Gastrocnemius medialis (tissue), 4 donors: ENCODE measurements at regions not wholly inside any gene's neighbourhood (a gene's known extent, or its start where the extent isn't known, plus 50 kb on each side); places are given as distances from the start of the nearest gene placed in this dataset.

ENCODE experiments used
- ATAC-seq, 2 donors: fragments of 150-250 bp; one replicate each; pipeline ENCODE4 v1.9.1; 2016
- DNase-seq, 2 donors: peaks; one replicate each; pipeline ENCODE4 v3.0.0-alpha.2; 2019
- H3K27ac ChIP-seq, 4 donors: fragments of 200-600 bp; sonication (generic); 1 replicate in 1 of 4; 2 replicates in 3 of 4; pipeline ENCODE4 v1.5.1; 2016 to 2018; ENCODE audit warnings: mild to moderate bottlenecking in 2 of 4, moderate library complexity in 1 of 4
- H3K27me3 ChIP-seq, 3 donors: fragments of 200-600 bp; sonication (generic) in 2 of 3; 1 replicate in 1 of 3; 2 replicates in 2 of 3; pipeline versions ENCODE4 v1.5.1 to v1.6.0; 2016 to 2019; ENCODE audit warnings: mild to moderate bottlenecking in 1 of 3, moderate library complexity in 1 of 3
- H3K36me3 ChIP-seq, 2 donors: fragments of 200-600 bp; sonication (generic) in 1 of 2; one replicate each; pipeline ENCODE4 v1.5.1; 2017 to 2018
- H3K4me1 ChIP-seq, 2 donors: fragments of 200-600 bp; sonication (generic) in 1 of 2; one replicate each; pipeline ENCODE4 v1.5.1; 2016 to 2017; ENCODE audit warnings: mild to moderate bottlenecking in 2 of 2
- H3K4me3 ChIP-seq, 4 donors: fragments of 200-600 bp; sonication (generic) in 3 of 4; 1 replicate in 1 of 4; 2 replicates in 3 of 4; pipeline ENCODE4 v1.5.1; 2016 to 2019; ENCODE audit warnings: mild to moderate bottlenecking in 2 of 4
- H3K9me3 ChIP-seq, 3 donors: fragments of 200-600 bp; sonication (generic) in 2 of 3; 1 replicate in 1 of 3; 2 replicates in 2 of 3; pipeline ENCODE4 v1.5.1; 2016 to 2019
- CTCF ChIP-seq, 5 experiments: fragments of 450-650 bp in 3 of 5; fragments of 200-600 bp in 2 of 5; sonication (generic) in 2 of 5; IDR thresholded peaks in 4 of 5; conservative IDR thresholded peaks in 1 of 5; 1 replicate in 4 of 5; 2 replicates in 1 of 5; pipeline ENCODE4 v1.5.1; 2016 to 2019; ENCODE audit warnings: antibody characterized with exemption in 5 of 5, mild to moderate bottlenecking in 3 of 5, moderate library complexity in 3 of 5
- POLR2A ChIP-seq, 2 donors: fragments of 450-650 bp; IDR thresholded peaks; one replicate each; pipeline ENCODE4 v1.6.1; 2017; ENCODE audit warnings: antibody characterized with exemption in 2 of 2, mild to moderate bottlenecking in 2 of 2, moderate library complexity in 2 of 2
- in situ Hi-C, 4 donors: fragments of 200-750 bp; cut with MboI; loops; one replicate each; pipeline versions ENCODE4 v1.15.0 to v1.8.0; 2017; ENCODE audit warnings: low sequenced_read_pairs in 4 of 4
- intact Hi-C: fragments of 100-400 bp; cut with DNase I; formaldehyde crosslinking; loops from one replicate; pipeline ENCODE4 v1.15.1; 2023; ENCODE audit warnings: low total_unique reads

DNA sequence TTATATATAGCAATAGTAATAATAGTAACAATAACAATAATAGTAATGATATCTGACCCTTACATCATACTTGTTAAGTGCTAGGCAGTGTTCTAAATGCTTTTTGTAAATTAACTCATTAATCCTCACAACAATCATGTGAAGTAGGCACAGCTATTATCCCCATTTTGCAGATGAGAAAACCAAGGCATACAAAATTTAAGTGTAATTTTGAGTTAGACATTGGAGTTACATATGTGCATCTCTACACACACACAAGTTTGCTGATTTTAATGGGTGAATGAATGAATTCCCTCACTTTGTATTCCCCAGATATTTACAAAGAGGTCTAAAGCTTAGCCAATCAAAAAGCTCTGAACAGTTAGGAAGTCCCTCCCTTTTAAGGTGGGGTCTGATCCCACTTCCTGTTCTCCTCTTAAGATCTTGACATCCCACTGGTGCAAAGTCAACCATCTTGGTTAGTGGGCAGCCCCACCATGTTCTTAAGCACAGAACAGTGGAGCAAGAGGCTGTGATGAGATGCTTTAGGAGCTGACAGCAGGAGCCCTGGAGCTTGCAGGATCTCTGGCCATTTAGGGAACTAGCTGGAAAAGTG is 85.3 kb upstream of the FOXP4 start:
- TF ChIP-seq POLR2A (IDR thresholded peaks at IDR 0.05) (no peak), CTCF (IDR thresholded peaks at IDR 0.05 in 4 of 5, conservative IDR thresholded peaks at IDR 0.05 in 1 of 5) (no peak)
- ATAC-seq (no peak), DNase-seq (no peak)
- no peaks in the 10 kb centered on the region for H3K4me1 ChIP-seq
- intact Hi-C loops: no loop called here
- H3K36me3 ChIP-seq: no peaks in the 10 kb centered on the region
- in situ Hi-C loops: loop anchor here in 3 of 4 donors (5.0 to 10.0 kb wide), 2 partner anchors 131 to 134 kb away; no protein-coding TSS in a partner anchor
- H3K4me3 ChIP-seq: no peak overlapping the region
- H3K27me3 ChIP-seq: no peaks in the 10 kb centered on the region
- H3K27ac ChIP-seq: no peak overlapping the region
- no peaks in the 10 kb centered on the region for H3K9me3 ChIP-seq

GRCh38 chr6:41462033-41462432 is 84.1 kb upstream of the FOXP4 start:
- intact Hi-C loops: no loop called here
- no peak for DNase-seq

GRCh38 chr6:41463062-41463930 is 82.9 kb upstream of the FOXP4 start:
- ATAC-seq (peak; percentile 72 to 83), DNase-seq (peak in 1 of 2 donors; percentile 46)
- intact Hi-C loops: loop anchor here (1.0 kb wide), 1 partner anchor 129 kb away; no protein-coding TSS in a partner anchor
- Histone ChIP-seq H3K4me3 (no peak overlapping the region), H3K4me1 (no peaks in the 10 kb centered on the region), H3K9me3 (no peaks in the 10 kb centered on the region), H3K27ac (no peak overlapping the region), H3K27me3 (peaks cover 0 to 8% (median 5%) of the 10 kb centered on the region in 3 donors), H3K36me3 (no peaks in the 10 kb centered on the region)
- in situ Hi-C loops: loop anchor here in 3 of 4 donors (5.0 to 10.0 kb wide), 2 partner anchors 129 to 132 kb away; no protein-coding TSS in a partner anchor
- no peak for TF ChIP-seq POLR2A (IDR thresholded peaks at IDR 0.05)
- peak in 4 of 5 experiments; percentile 59 to 70 (median 64) for TF ChIP-seq CTCF (IDR thresholded peaks at IDR 0.05 in 4 of 5, conservative IDR thresholded peaks at IDR 0.05 in 1 of 5)

More at GRCh38 chr6:41462033-41462432, 84.1 kb upstream of the FOXP4 start:
- H3K9me3 ChIP-seq: no peaks in the 10 kb centered on the region
- H3K4me1 ChIP-seq: no peaks in the 10 kb centered on the region
- no peaks in the 10 kb centered on the region for H3K36me3 ChIP-seq
- in situ Hi-C loops: loop anchor here in 3 of 4 donors (5.0 to 10.0 kb wide), 2 partner anchors 130 to 133 kb away; no protein-coding TSS in a partner anchor
- H3K27ac ChIP-seq: no peak overlapping the region
- H3K27me3 ChIP-seq: peaks cover 0 to 4% (median 4%) of the 10 kb centered on the region in 3 donors
- no peak overlapping the region for H3K4me3 ChIP-seq
- TF ChIP-seq CTCF (IDR thresholded peaks at IDR 0.05 in 4 of 5, conservative IDR thresholded peaks at IDR 0.05 in 1 of 5) (no peak), POLR2A (IDR thresholded peaks at IDR 0.05) (no peak)
- no peak for ATAC-seq

DNA sequence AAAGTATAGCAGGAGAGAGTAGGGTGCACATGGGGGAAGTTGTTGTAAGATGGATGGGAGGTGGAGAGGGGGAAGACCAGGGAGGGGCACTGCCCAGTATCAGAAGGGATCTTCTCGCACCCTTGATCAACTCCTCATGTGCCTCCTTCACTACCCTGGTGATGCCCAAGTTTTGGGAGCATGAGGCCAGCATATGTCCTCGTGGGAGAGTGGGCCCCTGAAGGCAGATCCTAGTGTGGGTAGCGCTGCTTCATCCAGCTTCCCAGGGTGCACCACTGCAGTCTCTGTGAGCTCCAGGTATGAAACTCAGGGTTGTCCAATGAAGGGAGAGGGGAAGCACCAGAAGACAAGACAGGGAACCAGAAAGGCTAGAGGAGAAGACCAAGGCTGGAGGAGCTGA is 82.2 kb upstream of the FOXP4 start:
- DNase-seq (no peak), ATAC-seq (no peak)
- Histone ChIP-seq H3K9me3 (no peaks in the 10 kb centered on the region), H3K36me3 (no peaks in the 10 kb centered on the region), H3K4me3 (no peak overlapping the region), H3K4me1 (no peaks in the 10 kb centered on the region), H3K27me3 (peaks cover 5 to 12% (median 7%) of the 10 kb centered on the region in 3 donors), H3K27ac (no peak overlapping the region)
- intact Hi-C loops: no loop called here
- no peak for TF ChIP-seq CTCF (IDR thresholded peaks at IDR 0.05 in 4 of 5, conservative IDR thresholded peaks at IDR 0.05 in 1 of 5)
- no peak for TF ChIP-seq POLR2A (IDR thresholded peaks at IDR 0.05)
- in situ Hi-C loops: loop anchor here in 3 of 4 donors (5.0 to 10.0 kb wide), 2 partner anchors 128 to 131 kb away; no protein-coding TSS in a partner anchor
